Inferior parietal cortex (tissue), 1 donor: ENCODE measurements at regions not wholly inside any gene's neighbourhood (a gene's known extent, or its start where the extent isn't known, plus 50 kb on each side); places are given as distances from the start of the nearest gene placed in this dataset.
"Not testable (repeated sequence)": the region's sequence is repeated elsewhere in the genome, so short reads cannot be mapped to it uniquely, and the experiment has no call there.

Source experiments
- DNase-seq: peaks from one replicate; pipeline ENCODE4 v3.0.0-alpha.2; 2016; ENCODE audit errors: extremely low spot score

DNA sequence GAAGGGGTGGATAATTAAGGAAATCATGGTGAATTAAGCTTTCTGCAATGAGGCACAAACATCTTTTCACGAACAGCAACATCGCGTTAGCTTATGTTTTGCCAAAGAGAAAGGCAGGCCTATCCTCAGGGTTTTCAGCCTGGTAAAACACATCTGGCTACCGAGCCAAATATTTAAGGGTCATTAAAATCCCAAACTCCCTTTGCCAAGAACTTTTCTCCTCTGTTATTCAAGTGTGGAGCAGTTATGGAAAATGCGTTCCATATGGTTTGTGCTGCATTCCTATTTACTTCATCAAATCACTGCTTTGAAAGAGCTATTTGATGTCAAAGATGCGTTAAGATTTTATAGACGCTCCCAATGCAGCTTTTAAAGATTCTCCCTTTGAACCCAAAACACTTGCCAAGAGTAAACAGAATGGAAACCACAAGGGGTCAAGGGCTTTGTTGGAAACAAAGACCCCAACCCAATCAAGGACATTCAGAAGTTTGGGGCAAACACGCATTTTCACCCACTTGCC, 308.3 kb upstream of the CDH5 start:
- DNase-seq: no peak

DNA sequence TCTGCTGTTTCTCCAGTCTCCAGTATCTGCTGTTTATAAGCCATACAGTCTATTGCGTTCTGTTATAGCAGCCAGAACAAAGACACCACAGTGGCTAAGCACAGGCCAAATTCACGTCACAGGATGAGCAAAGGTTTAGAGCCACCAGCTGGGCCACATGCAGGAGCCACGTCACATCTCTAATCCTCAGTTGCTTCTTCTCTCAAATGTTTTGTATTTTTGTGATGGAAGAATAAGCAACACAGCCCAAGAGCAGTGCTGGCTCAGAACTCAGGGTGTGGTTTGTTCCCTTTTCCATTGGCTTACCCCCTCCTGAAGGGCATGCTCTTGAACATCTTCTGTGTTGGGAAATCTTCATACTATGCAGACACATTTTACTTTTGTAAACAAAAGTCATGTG, 309.4 kb upstream of the CDH5 start:
- DNase-seq: no peak

DNA sequence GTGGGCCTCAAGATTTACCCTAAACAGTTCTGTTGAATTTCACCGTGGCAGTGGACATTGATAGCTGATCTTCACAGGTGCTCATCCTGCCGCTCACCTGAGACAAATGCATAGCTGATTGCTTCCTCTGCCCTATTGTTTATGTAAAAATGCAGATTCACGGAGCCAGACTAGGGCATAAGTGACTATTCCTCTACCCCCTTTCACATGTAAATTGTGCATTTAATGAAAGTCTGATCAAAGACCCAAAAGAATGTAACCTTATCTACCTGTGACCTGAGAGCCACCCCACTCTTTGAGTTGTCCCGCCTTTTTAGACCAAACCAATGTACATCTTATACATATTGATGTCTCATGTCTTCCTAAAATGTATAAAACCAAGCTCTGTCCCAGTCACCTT, 312.4 kb upstream of the CDH5 start:
- no peak for DNase-seq

DNA sequence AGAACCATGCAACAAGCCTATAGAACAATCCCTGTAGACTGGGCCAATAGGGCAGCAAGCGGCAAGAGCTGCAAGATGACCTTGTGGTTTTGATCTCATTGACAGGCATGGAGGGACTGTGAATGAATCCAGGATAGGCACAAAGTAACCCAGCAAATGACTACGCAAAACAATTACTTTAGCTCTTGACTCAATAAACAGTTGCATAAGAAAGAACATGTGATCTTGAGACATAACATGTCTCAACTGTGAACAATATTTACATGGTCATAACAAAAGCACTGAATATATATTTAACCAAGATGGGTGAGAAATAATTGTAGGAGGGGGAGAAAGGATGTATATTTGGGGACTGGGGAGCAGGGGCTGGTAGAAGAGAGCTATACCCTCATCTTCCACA, 313.7 kb upstream of the CDH5 start:
- no peak for DNase-seq

DNA sequence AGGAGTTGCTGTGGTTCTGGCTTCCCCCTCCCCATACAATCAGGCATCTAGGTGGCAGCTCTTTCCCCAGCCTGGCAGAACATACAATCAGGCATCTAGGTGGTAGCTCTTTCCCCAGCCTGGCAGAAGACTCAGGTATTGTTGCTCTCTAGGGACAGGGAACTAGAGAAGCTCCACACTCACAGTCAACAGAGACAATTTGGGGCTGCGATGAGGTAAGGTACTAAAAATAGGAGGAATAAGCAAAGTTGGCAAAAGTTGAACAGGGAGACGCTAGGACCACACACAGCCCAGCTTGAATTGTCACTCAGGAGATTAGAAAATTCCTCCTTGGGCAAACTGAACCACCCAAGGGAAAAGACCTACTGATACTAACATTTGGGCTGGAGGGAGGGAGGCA, 315.5 kb upstream of the CDH5 start:
- no peak for DNase-seq

DNA sequence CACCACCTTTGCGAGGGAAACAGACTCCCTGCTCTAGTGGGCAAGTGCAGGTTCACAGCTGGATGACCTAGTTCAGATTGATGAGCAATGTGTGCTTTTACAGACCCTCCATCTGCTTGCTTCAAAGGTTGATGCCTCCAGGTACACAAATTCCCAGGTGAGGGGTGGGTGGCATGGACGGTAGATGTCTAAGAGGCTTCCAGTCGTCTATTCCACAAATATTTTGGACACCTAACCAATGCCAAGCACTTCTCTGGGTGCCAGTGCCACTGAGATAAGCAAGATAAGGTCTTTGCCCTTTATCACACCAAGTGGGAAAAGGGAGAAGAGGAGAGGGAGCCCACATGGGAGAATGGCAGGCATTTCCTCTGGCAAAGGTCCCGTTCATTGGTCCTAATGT, 316.6 kb upstream of the CDH5 start:
- DNase-seq: no peak

DNA sequence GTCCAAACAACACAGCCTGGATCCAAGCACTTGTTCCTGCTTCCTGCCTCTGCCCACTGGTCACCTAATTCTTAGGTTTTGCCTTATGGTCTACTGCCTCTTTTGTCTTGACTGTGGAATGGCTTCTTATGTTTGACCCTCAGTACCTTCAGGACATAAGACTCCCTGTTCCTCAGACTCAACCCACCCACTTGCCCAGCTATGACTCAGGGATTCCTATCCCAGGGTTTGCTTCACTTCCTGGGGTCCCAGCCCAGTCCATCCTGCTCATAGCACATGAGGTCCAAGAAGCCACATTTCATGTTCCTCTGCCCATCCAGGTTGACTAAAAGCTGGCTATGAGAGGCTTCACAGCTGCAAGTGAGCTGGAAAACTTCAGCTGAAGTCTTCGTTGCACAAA, 320.9 kb upstream of the CDH5 start:
- DNase-seq: no peak

DNA sequence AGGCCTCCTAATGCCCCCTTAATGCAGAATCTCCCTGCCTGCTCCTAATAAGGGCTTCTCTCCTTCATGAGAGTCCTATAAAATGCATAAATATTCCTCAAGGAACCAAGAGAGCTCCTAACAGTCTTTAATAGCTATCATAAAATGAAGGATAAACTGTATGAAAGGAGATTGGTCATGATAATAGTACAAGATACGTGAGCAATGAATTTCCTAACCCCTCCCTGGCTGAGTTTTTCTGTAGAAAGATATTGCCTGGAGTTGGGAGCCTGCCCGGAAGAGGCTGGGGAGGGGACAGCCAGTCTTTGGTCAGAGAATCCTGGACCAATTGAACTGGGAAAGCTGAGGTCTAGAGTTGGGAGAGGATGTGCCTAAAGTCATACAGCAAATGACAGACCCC, 321.9 kb upstream of the CDH5 start:
- DNase-seq: no peak

DNA sequence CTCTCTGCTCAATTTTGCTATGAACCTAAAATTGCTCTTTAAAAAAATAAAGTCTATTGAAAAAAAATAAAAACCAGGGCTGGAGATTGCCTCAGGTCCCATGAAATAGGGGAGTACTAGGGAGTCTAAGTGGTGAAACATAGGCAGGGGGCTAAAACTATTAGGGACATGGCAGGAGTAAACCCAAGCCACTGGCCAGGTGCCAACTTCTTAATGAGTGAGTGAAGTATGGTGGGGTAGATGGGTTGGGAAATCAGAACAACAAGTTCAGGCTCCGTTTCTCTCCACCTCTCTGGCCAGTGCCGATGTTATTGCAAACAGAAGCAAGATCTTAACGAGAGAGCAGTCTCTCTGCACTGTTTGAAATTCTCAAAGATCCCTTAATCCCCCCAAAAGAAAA, 322.4 kb upstream of the CDH5 start:
- no peak for DNase-seq

DNA sequence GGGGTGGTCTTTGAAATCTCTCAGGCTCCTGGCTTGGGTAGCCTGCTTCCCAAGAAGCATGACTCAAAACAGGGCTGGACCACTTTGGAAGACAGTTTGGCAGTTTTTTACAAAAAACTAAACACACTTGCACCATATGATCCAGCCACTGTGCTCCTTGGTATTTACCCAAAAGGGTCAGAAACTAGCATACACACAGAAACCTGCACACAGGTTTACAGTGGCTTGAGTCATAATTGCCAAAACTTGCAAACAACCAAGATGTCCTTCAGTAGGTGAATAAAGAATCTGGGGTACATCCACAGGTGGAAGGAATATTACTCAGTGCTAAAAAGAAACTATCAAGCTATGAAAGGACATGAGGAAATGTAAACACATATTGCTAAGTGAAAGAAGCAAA, 323.2 kb upstream of the CDH5 start:
- DNase-seq: no peak

DNA sequence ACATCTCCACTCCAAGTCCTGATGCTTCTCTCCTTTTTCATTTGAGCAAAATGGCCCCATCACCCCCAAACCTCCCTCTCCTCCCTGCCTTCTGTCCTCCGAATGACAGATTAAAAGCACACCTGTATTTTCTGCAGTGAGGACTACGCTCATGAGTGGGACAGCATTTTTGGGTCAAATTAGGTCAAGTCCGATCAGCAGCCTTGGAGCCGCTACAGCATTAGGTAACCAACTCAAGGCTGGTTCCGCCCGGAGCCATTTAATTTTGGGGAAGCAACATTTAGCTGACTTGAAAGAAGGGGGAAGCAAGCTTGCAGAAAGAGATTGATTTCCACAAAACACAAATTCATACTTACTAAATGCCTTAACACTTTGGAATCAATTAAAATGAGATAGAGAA, 324.1 kb upstream of the CDH5 start:
- DNase-seq: no peak

DNA sequence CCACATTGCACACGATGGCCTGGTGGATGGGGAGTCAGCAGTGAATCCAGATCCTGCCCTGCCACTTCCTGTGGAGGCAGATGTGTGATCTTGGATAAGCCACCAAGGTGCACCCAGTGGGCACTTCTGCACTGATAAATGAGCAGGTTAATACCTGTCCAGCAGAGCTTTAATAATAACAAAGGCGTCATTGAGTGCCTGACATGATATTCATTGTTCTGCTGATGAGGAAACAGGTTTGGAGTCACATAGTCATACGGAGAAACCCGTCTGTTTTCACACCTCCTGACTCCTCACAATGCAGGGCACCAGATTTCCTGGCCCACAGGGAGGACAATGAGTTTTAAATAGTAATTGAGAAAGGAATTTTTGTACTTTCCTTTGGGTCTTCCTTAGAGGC, 324.6 kb upstream of the CDH5 start:
- DNase-seq: no peak

DNA sequence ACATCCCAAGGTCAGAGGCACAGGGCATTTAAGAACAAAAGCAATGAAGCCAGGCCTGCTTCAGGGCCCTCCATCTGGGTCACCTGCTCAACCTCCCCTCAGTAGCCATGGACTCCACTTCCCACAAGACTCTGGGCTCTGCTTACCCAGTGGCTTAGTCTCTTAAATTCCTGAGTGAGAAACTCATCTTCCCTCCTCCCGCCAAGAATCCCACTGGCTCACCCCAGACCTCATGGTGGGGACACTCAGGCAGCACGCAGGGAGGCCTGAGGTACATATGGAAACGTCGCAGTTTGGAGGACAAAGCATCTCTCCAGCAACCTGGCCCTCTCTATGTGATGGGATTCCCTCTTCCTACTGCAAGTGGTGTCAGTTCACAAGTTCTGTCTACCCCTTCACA, 326.7 kb upstream of the CDH5 start:
- no peak for DNase-seq

DNA sequence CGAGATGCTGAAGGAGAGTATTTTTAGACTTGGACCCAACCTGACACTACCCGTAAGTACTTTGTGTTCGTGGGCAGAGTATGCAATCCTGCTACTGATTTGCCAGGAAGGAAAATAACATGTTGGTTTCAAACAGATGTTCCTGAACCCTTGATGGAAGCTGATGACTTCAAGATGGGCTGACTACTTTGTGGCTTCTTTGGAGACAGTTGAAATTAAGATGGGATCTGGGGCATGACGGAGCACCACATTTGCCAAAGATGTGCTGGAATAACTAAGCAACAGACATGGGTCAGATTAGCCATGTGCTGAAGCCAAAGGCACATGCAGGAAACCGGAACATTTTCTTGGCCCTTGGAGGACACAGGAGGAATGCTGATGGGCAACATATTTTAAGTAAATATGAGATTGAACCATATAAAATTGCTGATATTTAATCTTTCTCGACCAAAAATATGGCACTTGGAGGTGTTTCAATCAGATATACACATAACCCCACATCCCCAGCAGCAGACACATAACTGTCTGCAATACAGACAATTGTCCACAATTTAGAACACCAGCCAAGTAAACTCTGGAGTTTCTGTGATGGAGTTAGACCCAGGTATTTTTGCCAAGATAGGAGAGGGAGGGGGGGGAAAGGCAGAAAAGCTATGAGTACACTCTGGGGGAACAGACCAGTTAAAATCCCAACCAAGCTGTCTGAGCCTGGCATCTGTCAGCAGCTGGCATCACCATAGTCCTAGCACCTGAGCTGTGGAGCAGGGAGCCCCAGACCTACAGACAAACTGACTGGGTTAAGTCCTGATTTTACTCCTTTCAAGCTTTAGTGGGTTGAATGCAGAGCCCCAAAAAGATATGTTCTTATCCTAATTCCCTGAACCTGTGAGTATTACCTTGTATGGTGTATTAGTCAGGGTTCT, 329.4 kb upstream of the CDH5 start:
- DNase-seq: peak; percentile 11

DNA sequence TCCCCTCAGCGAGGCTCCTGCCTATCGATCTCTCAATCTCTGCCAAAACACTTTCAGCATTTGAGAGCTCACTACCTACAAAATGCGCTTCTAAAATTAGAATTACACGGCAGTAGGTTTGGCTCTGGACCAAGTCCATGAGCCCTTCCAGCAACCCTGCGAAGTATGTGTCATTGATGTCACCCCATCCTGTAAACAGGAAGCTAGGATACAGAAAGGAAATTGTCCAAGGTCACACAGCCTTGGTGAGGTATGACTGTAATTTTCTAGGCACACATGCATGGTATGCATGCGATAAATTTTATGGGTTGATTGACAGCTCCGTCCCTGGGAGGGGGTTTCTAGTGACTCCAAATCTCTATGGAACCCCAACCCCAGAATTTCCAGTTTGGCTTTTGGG, 330.3 kb upstream of the CDH5 start:
- no peak for DNase-seq

DNA sequence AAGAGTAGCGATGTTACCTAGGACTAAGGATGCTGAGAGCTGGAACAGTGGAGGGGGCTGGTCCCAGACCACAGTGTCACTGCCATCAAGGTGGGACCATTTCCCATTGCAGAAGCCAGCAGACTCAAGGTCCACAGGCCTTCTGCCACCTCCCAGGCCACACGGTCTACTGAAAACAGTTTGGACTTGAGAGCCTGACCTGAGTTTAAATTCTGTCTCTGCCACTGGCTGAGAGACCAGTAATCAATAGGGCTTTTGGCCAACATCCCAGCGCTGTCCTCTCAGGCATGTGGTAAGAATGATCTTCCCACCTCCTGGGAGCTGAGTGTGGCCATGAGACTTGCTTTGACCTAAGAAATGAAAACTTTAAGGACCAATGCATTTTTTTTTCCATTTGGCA, 331.4 kb upstream of the CDH5 start:
- no peak for DNase-seq

DNA sequence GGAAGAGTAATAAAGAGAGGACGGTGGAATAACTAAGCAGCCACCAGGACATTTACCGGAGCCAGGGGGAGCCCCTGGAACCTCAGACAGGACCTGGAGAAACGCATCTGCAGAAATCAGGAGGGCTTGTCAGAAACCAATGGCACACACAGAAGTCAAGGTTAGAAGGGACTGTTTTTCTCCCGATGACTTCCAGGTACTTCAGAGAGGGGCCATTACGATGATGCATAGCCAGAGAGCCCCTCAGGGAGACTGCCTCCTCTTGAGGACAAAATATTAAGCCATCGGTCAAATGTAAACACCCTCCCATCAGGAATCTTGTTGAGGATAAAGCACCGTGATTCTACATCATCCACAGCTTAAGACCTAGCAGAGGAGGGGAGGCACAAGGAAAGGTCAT, 333.6 kb upstream of the CDH5 start:
- DNase-seq: no peak

DNA sequence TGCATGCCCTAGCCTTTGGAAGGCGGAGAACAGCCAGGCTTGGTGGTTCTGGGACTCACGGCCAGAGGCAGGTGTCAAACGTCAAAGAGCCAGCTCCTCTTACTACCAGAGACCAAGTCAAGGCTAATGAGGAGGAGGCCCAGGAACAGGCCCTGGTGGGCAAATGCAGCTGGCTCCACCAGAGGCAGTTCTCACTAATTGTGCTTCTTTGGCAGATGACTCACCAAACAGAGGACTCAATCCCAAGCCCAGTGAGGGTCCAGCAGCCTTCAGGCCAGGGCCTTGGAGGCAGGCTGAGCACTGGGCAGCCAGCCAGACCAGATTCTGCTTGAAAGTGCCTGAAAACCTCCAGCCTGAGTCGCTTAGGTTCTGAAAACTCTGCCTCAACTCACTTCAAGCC, 336.5 kb upstream of the CDH5 start:
- no peak for DNase-seq

DNA sequence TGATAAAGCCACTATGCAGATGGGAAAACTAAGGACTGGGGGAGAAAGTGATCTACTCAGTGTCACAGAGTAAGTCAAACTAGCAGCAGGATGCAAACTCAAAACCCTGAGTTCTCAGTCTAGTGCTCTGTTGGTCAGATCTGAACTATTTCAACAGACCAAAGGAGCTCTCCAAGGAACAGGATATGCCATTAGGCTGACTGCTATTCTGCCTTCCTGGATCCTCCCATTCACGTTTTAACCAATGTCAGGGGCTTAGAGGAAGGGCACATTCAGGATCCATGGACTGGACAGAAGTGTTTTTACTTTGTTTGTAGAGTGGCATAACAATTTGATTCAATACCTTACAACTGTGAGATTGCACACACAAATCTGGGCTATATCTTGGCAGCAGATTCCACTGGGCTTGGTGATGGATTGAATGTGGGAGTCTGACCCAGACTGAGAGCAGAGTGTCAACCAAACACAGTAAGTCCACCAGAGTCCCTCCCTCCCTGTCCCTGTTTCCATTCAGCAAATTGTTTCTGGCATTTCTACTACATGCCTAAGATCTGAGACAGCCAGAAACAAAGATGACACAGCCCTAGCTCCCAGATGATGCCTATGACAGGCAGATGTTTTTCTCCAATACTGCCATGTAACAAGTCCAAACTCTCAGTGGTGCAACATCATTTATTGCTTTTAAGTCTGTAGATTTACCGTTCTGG, 337.8 kb upstream of the CDH5 start:
- no peak for DNase-seq

DNA sequence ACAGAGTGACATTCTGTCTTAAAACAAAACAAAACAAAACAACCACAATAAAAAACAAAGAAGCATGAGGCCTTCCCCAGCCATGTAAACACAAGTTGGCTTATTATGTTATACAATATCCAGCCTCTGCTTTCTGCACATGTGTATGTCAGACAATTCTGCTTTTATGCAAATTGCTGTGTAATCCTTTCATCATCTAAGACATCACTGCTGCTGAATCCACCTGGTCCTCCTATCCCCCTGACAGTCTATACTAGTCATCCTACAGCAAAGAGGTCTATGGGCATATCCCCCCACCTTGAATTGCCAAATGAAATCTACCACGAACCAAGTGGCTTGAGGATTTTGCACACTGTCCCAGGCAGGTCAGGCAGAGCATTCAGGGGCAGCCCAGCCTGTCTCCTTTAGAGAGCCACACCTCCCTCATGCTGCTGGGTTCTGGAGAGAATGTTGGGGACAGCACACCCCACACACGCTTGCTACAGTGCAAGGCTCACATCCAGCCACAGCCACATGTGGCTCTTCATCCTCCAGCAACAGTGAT, 339.6 kb upstream of the CDH5 start:
- no peak for DNase-seq

DNA sequence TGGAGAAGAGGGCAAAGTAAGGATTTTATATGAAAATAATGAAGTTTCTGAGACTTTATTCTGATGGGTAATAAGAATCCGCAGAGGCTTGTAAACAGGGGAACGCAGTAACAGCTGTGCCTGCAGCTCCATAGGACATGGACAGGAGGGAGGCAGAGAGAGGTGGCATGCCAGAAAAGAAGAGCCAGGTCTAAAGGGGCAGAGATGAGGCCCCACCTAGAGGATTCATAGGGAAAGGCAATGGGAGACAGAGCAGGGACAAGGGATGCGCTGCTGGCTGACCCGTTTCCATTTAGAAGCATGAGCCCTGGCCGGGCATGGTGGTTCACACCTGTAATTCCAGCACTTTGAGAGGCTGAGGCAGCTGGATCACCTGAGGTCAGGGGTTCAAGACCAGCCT, 340.3 kb upstream of the CDH5 start:
- no peak for DNase-seq

DNA sequence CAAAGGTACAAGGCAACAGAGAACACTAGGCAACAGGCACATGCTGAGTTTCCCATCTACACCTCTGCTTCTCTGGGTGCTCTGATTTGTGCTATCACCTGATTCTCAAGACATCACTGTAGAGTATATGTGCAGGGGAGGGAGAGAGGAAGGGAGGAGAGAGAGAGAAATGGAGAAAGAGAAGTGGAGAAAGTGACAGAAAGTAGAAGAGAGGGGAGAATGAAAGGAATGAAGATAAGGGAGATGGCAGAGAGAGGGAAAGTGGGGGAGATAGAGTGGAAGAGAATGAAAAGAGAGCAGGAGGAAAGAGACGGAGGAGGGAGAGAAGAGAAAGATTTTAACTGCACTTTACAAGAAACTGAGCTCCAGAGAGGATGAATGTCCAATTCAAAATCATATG, 340.7 kb upstream of the CDH5 start:
- DNase-seq: no peak

DNA sequence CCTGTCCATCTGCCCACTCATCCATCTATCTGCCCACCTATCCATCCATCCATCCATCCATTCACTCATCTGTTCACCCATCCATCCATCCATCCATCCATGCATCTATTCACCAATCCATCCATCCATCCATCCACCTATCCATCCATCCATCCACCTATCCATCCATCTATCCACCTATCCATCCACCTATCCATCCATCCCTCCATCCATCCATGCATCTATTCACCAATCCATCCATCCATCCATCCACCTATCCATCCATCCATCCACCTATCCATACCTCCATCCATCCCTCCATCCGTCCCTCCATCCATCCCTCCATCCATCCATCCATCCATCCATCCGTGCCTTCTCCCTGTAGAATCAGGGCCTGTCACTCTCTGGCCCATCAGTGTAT, 341.9 kb upstream of the CDH5 start:
- not testable (repeated sequence) for DNase-seq
